ENCODE measurements at regions not wholly inside any gene's neighbourhood (a gene's known extent, or its start where the extent isn't known, plus 50 kb on each side); places are given as distances from the start of the nearest gene placed in this dataset.

DNA sequence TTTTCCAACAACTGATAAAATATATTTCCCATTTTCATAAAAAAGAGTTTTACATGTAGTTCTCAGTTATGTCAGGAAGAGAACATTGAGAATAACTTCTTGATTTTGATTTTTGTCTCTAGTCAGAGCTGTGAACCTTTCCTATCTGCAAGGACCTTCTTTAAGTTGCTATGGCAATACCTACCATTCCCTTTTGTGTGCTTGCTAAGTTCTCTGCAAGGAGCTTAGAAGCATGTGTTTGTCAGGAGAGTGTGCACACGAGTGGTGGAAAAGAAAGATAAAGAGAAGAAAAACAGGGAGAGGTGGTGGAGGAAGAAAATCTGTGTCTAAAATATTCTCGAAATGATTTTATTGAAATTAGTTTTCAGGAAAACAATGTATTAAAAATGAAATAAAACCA lies 140.3 kb upstream of the SLC8A1 start:
- no peak for TF ChIP-seq POLR2A (IDR thresholded peaks at IDR 0.05)
- TF ChIP-seq, protein P1, sequence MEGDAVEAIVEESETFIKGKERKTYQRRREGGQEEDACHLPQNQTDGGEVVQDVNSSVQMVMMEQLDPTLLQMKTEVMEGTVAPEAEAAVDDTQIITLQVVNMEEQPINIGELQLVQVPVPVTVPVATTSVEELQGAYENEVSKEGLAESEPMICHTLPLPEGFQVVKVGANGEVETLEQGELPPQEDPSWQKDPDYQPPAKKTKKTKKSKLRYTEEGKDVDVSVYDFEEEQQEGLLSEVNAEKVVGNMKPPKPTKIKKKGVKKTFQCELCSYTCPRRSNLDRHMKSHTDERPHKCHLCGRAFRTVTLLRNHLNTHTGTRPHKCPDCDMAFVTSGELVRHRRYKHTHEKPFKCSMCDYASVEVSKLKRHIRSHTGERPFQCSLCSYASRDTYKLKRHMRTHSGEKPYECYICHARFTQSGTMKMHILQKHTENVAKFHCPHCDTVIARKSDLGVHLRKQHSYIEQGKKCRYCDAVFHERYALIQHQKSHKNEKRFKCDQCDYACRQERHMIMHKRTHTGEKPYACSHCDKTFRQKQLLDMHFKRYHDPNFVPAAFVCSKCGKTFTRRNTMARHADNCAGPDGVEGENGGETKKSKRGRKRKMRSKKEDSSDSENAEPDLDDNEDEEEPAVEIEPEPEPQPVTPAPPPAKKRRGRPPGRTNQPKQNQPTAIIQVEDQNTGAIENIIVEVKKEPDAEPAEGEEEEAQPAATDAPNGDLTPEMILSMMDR (IDR thresholded peaks at IDR 0.05), result no peak

All from esophagus squamous epithelium (tissue), 4 donors.